ENCODE measurements at regions not wholly inside any gene's neighbourhood (a gene's known extent, or its start where the extent isn't known, plus 50 kb on each side); places are given as distances from the start of the nearest gene placed in this dataset.

DNA sequence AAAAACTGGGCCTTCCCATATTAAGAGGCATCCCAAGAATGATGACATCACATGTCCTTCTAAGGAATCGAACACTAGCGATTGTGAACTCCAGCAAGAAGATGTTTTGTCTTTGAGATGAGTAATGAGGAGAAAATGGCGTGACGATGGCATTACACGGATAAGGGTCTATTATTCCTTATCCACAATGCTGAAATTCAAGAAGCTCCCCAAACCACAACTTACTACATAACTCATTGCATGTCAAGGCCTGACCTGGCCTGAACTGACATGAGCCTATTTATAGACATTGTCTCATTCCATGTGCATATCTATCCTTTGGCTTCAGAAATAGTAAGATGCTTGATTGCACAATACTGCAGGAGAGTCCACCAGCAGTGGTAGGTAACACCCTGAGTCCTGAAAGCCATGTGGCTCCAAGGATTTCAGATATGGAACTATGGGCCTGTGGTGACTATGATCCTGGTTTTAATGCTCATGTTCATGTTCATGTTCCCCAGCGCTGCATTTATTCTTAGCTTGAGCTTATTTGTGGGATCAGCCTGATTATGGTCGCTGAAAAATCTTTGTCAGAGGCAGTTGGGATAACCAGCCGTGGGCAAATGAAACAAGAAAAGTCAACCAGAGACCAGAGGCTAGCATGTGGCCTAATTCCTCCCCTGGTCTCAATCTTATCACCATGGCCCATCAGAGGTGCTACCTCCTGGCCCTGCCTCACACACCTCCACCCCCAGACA, 183.2 kb upstream of the JARID2 start:
- Histone ChIP-seq H3K27ac (ENCODE audit: insufficient read depth, low read length) (no peak overlapping the region), H2AFZ (ENCODE audit: low read length) (no peak overlapping the region), H3K9ac (ENCODE audit: insufficient read depth, low read length) (no peak overlapping the region), H3K36me3 (ENCODE audit: control insufficient read depth, insufficient read depth, low read length) (no peaks in the 10 kb centered on the region), H4K20me1 (ENCODE audit: control insufficient read depth, extremely low read depth, insufficient read depth, low read length) (no peaks in the 10 kb centered on the region), H3K9me3 (ENCODE audit: control insufficient read depth, insufficient read depth, low read depth, low read length) (no peaks in the 10 kb centered on the region), H3K4me3 (replicated peaks in 1 of 4; ENCODE audit: control extremely low read depth in 1 of 4, insufficient read depth in 1 of 4, low read depth in 3 of 4, low read length in 4 of 4) (no peak overlapping the region), H3K27me3 (ENCODE audit: control insufficient read depth, insufficient read depth, low read length) (no peaks in the 10 kb centered on the region), H3K4me1 (ENCODE audit: control insufficient read depth, extremely low read depth, insufficient read depth, low read length) (peaks cover 3% of the 10 kb centered on the region), H3K79me2 (ENCODE audit: control insufficient read depth, insufficient read depth, low read length) (no peaks in the 10 kb centered on the region), H3K4me2 (ENCODE audit: extremely low read depth, insufficient read depth, low read length) (no peak overlapping the region)
- peak; percentile 72 to 99 for DNase-seq (ENCODE audit: low read depth in 2 of 2)
- TF ChIP-seq EZH2 (IDR thresholded peaks at IDR 0.05; ENCODE audit: low read length, missing control alignments) = no peak
- TF ChIP-seq, protein P1, sequence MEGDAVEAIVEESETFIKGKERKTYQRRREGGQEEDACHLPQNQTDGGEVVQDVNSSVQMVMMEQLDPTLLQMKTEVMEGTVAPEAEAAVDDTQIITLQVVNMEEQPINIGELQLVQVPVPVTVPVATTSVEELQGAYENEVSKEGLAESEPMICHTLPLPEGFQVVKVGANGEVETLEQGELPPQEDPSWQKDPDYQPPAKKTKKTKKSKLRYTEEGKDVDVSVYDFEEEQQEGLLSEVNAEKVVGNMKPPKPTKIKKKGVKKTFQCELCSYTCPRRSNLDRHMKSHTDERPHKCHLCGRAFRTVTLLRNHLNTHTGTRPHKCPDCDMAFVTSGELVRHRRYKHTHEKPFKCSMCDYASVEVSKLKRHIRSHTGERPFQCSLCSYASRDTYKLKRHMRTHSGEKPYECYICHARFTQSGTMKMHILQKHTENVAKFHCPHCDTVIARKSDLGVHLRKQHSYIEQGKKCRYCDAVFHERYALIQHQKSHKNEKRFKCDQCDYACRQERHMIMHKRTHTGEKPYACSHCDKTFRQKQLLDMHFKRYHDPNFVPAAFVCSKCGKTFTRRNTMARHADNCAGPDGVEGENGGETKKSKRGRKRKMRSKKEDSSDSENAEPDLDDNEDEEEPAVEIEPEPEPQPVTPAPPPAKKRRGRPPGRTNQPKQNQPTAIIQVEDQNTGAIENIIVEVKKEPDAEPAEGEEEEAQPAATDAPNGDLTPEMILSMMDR (conservative IDR thresholded peaks at IDR 0.05 in 1 of 2, IDR thresholded peaks at IDR 0.05 in 1 of 2; ENCODE audit: low read depth in 1 of 2, low read length in 2 of 2) = no peak

- Histone ChIP-seq H3K27ac (ENCODE audit: insufficient read depth, low read length) (no peak overlapping the region), H3K4me1 (ENCODE audit: control insufficient read depth, extremely low read depth, insufficient read depth, low read length) (peaks cover 3% of the 10 kb centered on the region), H4K20me1 (ENCODE audit: control insufficient read depth, extremely low read depth, insufficient read depth, low read length) (no peaks in the 10 kb centered on the region), H3K36me3 (ENCODE audit: control insufficient read depth, insufficient read depth, low read length) (no peaks in the 10 kb centered on the region), H3K4me2 (ENCODE audit: extremely low read depth, insufficient read depth, low read length) (no peak overlapping the region), H3K9me3 (ENCODE audit: control insufficient read depth, insufficient read depth, low read depth, low read length) (no peaks in the 10 kb centered on the region), H2AFZ (ENCODE audit: low read length) (no peak overlapping the region), H3K9ac (ENCODE audit: insufficient read depth, low read length) (no peak overlapping the region), H3K79me2 (ENCODE audit: control insufficient read depth, insufficient read depth, low read length) (no peaks in the 10 kb centered on the region), H3K27me3 (ENCODE audit: control insufficient read depth, insufficient read depth, low read length) (no peaks in the 10 kb centered on the region), H3K4me3 (replicated peaks in 1 of 4; ENCODE audit: control extremely low read depth in 1 of 4, insufficient read depth in 1 of 4, low read depth in 3 of 4, low read length in 4 of 4) (no peak overlapping the region)
- peak in 1 of 2 donors; percentile 20 for DNase-seq (ENCODE audit: low read depth in 2 of 2)
- TF ChIP-seq EZH2 (IDR thresholded peaks at IDR 0.05; ENCODE audit: low read length, missing control alignments) = no peak
- TF ChIP-seq, protein P1 (conservative IDR thresholded peaks at IDR 0.05 in 1 of 2, IDR thresholded peaks at IDR 0.05 in 1 of 2; ENCODE audit: low read depth in 1 of 2, low read length in 2 of 2) = no peak
These were observed 182.5 kb upstream of the JARID2 start for GRCh38 chr6:15063253-15063853.

DNA sequence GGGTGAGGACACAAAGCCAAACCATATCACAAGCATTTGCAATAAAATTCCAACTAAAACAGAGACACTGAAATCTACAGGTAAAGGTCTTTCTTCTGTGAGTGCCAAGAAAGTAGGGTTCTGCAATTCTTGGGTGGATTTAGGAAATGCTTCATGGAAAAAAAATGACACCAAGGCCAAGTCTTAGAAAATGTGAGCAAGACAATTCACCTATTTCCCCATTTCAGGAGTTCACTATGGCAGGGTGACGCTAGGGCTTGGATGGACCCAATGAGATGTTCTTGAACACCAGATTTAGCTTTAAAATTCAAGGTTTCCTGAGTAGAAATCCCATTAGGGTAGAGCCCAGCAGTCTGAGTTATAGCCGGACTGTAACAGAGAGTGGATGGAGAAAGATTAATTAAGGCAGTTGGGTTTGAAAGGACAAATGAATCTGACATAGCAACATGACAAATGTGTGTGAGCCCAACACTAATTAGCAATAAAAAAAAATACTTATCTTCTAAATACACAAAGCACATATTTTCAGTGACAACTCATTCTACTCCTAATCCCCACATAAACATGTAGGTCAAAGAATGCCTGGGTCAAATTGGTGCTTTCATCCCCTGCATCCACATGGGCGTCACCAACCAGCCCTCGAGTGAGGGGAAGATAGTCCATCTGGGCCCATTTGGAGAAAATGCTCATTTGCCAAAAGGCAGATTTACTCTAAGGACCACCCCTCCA, 180.4 kb upstream of the JARID2 start:
- Histone ChIP-seq H3K4me1 (ENCODE audit: control insufficient read depth, extremely low read depth, insufficient read depth, low read length) (peaks cover 3% of the 10 kb centered on the region), H3K36me3 (ENCODE audit: control insufficient read depth, insufficient read depth, low read length) (no peaks in the 10 kb centered on the region), H3K4me3 (replicated peaks in 1 of 4; ENCODE audit: control extremely low read depth in 1 of 4, insufficient read depth in 1 of 4, low read depth in 3 of 4, low read length in 4 of 4) (no peak overlapping the region), H3K9ac (ENCODE audit: insufficient read depth, low read length) (no peak overlapping the region), H4K20me1 (ENCODE audit: control insufficient read depth, extremely low read depth, insufficient read depth, low read length) (no peaks in the 10 kb centered on the region), H3K27me3 (ENCODE audit: control insufficient read depth, insufficient read depth, low read length) (no peaks in the 10 kb centered on the region), H3K4me2 (ENCODE audit: extremely low read depth, insufficient read depth, low read length) (no peak overlapping the region), H3K79me2 (ENCODE audit: control insufficient read depth, insufficient read depth, low read length) (no peaks in the 10 kb centered on the region), H2AFZ (ENCODE audit: low read length) (no peak overlapping the region), H3K27ac (ENCODE audit: insufficient read depth, low read length) (no peak overlapping the region), H3K9me3 (ENCODE audit: control insufficient read depth, insufficient read depth, low read depth, low read length) (no peaks in the 10 kb centered on the region)
- TF ChIP-seq EZH2 (IDR thresholded peaks at IDR 0.05; ENCODE audit: low read length, missing control alignments) = no peak
- TF ChIP-seq, protein P1 (conservative IDR thresholded peaks at IDR 0.05 in 1 of 2, IDR thresholded peaks at IDR 0.05 in 1 of 2; ENCODE audit: low read depth in 1 of 2, low read length in 2 of 2) = no peak
- DNase-seq (ENCODE audit: low read depth in 2 of 2) = peak; percentile 69 to 84
